DMS79 treated with DMSO at 0.1 percent for 48 hours (cell line): ENCODE measurements at regions not wholly inside any gene's neighbourhood (a gene's known extent, or its start where the extent isn't known, plus 50 kb on each side); places are given as distances from the start of the nearest gene placed in this dataset.

Experiments used
- DNase-seq: peaks from one replicate; lab custom pipeline; 2025; lab: John Stamatoyannopoulos, UW

DNA sequence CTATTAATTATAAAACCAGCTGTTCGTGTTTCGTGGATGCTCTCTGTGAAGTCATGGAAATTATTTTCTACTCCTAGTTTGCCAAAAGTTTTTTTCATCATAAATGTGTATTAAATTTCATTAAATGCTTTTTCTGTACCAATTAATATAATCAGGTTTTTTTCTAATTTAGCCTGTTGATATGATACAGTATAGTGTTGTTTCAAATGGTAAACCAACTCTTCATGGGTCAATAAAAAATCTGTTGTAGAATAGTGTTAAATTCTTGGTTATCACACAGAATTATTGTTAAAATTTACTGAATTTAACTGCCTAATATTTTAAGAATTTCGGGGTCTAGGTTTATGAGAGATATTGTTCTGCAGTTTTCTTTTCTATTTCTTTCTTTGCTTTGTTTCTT is 505.9 kb upstream of the MANEA start:
- DNase-seq, result no peak

GRCh38 chr6:95078457-95078856 is 498.9 kb upstream of the MANEA start:
- no peak for DNase-seq

DNA sequence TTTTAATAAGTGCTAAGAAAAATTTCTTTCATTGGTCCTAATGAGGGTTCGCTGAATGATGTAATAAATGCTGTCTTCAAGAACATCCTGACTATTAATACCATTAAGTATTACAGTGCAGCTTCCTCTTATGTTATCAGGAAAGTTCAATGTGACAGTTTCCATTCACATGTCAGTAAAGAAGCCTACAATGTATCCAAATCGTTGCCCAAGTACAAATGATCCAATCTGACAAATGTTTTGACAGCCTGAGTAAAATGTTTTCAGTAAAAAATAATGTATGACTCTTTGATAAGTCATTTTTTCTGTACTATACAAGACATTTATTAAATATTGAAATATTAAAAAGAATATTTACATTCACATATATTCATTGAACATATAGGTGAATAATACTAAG is 496.1 kb upstream of the MANEA start:
- no peak for DNase-seq

DNA sequence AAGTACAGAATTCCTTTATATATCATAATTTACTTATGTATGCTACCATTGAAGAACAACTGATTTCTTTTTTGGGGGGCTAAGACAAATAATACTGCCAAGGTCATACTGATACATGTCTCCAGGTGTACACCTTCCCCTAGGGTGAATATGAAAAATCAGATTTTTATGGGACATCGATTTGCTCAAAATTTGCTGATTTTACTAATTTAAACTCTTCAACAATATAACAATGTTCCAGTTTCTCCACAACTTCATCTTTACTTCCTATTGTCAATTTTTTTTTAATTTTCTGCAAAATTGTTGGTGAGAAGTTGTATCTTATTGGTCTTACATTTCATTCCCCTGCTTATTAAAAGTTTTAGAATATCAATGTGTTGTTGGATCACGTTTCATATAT is 495.4 kb upstream of the MANEA start:
- DNase-seq, result no peak

GRCh38 chr6:95083506-95083905 is 493.8 kb upstream of the MANEA start:
- no peak for DNase-seq

GRCh38 chr6:95084867-95085266 is 492.5 kb upstream of the MANEA start:
- no peak for DNase-seq

- DNase-seq, result peak; percentile 34
Observed at GRCh38 chr6:95087394-95088097, 489.8 kb upstream of the MANEA start.

GRCh38 chr6:95091823-95092436 is 485.4 kb upstream of the MANEA start:
- peak; percentile 27 for DNase-seq

DNA sequence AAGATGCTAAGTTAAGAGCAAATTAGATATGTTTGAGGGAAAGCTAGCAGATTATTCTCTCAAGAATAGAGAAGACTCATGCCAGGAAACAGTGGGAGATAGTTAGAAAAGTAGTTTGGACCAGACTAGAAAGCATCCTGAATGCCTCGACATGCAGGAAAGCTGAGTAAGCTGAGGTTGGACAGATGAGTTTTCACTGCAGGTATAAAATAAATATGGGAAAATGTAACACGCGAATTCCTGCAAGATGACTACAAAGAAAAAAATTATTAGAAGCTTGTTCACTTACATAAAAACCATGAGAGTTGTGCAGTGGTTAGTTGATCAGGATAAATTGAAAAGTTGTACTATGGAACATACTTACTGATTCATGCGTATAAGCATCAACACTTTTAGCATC is 484.2 kb upstream of the MANEA start:
- no peak for DNase-seq

DNA sequence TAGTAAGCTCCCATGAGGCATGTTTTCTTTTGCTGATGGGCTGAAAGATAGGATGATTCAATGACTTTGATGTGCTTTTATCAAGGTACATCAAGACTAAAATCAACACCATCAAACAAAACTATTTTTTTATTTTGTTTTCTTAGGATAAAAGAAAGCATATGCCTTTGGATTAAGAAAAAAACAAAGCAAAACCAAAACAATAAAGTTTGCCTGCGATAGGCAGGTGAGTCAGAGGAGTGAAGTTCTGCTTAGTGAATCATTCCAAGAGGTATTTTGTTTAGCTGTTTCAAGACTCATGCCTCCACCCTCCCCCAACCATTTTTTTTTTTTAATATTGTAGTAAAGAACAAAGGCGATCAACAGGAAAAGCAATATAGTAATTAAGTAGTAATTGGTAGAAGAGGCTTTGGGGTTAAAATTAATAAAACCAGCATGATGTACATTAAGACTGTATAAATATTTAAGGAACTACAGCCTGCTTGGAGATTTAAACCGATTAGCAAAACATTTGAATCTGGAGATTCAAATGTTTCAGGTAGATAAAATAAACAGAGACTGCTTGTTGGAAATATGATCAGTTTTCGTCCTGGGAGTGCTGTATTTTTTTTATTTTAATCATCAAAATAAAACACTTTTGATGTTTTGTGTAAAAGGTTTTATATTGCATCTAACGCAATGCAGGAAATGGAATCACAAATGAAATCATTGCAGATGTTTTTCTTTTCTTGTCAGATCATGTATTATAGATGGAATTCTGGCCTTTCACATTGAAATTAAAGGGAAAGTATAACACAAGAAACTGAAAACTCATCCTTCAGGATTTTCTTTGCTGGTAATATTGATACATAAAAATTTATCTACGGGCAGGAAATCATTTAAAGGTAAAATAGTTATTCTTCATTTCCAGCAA is 482.3 kb upstream of the MANEA start:
- DNase-seq, result no peak

DNA sequence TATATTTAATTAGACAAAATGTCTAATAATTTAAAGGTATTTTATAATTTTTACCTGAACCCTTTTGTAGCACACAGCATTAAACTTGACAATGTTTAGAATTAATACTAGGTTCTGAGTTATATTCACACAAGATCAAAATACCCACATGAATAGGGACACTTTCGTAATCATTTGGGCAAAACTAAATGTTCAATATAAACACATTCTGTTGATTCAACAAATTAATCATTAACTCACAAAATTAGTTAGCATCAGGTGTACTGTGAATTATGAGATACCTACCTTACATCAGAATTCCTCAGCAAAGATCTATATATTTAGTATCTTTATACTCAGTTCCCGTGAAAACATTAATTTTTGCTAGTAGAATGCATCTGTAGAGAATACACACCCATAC is 481.5 kb upstream of the MANEA start:
- DNase-seq, result no peak

DNA sequence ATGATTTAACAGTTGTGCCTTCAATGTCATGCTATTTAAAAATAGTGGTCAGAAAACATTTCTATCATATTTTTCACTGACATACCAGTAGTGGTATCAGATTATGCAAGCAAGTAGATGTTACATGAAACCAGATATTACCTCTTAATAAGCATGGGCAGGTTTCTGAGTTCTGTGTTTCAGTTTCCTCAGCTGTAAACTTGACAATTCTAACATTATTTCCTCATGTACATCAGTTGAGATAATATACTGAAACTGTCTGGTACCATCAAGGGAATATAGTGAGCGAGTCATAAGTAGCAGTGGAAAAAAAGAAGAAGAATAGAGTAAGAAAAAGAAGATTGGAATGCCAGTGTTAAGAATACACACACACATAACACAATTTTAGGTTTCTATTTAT is 477.9 kb upstream of the MANEA start:
- no peak for DNase-seq

- DNase-seq, result no peak
Observed at GRCh38 chr6:95109212-95109611, 468.1 kb upstream of the MANEA start.

DNA sequence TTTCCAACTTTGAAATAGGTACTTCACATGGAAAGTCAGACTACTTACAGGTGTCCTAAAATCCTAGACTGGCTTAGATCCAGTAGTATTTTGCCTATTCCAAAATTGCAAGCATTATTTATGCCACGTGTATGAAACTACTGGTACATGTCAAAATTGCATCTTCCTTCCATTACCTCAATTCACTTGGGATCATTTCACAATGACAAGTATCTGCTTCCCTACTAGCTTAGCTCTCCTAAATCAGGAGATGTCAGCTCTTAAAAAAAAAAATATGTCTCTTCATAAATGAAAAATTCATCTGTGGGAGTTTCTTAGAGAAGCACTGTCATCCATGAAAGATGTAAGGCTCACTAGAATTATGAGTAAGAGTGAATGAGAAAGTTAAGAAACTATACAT is 466.6 kb upstream of the MANEA start:
- DNase-seq, result no peak

- no peak for DNase-seq
Observed at GRCh38 chr6:95117236-95117635, 460.1 kb upstream of the MANEA start.

GRCh38 chr6:95119927-95120326 is 457.4 kb upstream of the MANEA start:
- no peak for DNase-seq

GRCh38 chr6:95120984-95121383 is 456.4 kb upstream of the MANEA start:
- no peak for DNase-seq

GRCh38 chr6:95127261-95127660 is 450.1 kb upstream of the MANEA start:
- peak; percentile 89 for DNase-seq

- DNase-seq, result no peak
Observed at GRCh38 chr6:95128439-95128838, 448.9 kb upstream of the MANEA start.

DNA sequence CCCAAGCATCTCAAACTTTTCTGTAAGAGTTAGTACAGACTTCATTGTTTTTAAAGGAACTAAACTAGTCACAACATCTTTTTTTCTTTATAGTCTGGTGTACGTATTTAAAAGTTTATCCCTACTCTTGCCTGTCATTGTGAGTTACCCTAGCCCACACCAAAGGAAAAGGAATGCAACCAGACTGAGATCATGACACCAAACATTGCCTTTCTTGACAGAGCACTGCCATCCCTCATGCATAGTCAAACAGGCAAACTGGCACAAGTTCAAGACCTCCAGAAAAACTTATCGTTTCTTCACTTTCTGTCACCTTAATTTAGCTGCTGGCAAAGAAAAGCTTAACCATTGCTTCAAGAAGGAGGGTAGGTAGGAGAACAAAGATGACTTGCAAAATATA is 448.4 kb upstream of the MANEA start:
- no peak for DNase-seq

DNA sequence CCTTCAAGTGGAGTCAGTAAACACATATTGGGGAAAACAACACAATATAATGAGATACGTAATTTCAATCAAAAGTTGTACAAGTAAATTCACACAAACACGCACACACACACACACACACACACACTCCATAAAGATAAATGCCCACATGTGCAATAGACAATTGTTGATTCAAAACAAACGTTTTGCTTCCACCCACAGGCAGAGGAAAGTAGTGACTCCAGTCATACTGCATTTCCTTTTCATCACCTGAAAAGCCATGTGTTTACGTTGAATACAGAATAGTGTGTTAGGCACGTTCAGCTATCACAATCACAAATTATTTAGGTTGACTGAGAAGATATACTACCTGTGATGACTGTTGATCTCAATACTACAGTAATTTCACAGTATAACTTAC is 443.8 kb upstream of the MANEA start:
- no peak for DNase-seq

- DNase-seq, result no peak
Observed at GRCh38 chr6:95135182-95135581, 442.2 kb upstream of the MANEA start.

DNA sequence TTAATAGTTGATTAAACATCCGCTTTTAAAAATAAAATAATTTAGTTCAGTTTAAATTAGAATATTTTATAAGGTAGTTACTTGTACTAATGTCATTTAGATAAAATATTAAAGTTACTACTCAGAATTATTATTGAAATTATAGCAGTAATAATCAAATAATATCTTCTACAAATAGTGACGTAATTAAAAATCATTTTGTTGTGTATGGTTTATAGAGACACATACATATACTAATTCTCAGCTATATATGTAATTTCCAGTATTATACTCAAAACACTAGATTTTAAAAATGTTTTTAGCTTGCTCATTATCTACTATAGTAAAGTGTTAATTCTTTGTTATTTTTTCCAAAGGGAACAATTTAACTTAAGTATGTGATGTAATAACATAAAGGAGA is 435.2 kb upstream of the MANEA start:
- DNase-seq, result no peak
